DND-41 (cell line): ENCODE measurements at regions not wholly inside any gene's neighbourhood (a gene's known extent, or its start where the extent isn't known, plus 50 kb on each side); places are given as distances from the start of the nearest gene placed in this dataset.

Experiments
- EZH2 ChIP-seq: IDR thresholded peaks from 3 replicates; pipeline ENCODE4 v1.6.1; 2012; ENCODE audit warnings: borderline replicate concordance, low read depth, mild to moderate bottlenecking, moderate library complexity, low read length, inconsistent platforms; ENCODE audit not compliant: severe bottlenecking
- TF ChIP-seq, protein P1 (sequence below): IDR thresholded peaks from 2 replicates; pipeline ENCODE4 v1.5.1; 2012; ENCODE audit warnings: borderline replicate concordance, low read length, moderate library complexity, mild to moderate bottlenecking; ENCODE audit not compliant: poor library complexity, severe bottlenecking; ENCODE audit errors: extremely low read depth

DNA sequence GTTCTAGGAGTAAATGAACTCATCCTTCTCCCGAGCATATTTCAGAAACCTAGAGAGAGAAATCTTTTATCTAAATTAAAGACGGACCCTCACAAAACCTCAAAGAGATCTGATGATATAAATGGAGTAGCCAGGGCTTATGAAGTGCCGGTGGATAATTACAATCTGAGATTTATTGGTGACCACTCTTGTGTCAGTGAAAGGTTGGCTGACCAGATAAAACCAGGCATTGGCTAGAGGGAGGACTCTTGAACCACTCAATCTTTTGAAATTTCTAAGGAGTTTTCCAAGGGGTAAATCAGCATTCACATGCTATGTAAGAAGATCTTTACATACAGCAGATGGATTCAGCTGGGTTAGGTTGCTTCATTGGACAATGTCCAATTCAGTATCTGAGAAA, 227.3 kb upstream of the MMADHC start:
- TF ChIP-seq, protein P1, sequence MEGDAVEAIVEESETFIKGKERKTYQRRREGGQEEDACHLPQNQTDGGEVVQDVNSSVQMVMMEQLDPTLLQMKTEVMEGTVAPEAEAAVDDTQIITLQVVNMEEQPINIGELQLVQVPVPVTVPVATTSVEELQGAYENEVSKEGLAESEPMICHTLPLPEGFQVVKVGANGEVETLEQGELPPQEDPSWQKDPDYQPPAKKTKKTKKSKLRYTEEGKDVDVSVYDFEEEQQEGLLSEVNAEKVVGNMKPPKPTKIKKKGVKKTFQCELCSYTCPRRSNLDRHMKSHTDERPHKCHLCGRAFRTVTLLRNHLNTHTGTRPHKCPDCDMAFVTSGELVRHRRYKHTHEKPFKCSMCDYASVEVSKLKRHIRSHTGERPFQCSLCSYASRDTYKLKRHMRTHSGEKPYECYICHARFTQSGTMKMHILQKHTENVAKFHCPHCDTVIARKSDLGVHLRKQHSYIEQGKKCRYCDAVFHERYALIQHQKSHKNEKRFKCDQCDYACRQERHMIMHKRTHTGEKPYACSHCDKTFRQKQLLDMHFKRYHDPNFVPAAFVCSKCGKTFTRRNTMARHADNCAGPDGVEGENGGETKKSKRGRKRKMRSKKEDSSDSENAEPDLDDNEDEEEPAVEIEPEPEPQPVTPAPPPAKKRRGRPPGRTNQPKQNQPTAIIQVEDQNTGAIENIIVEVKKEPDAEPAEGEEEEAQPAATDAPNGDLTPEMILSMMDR: no peak
- no peak for TF ChIP-seq EZH2
